Kidney epithelial cell (primary cell): ENCODE measurements at regions not wholly inside any gene's neighbourhood (a gene's known extent, or its start where the extent isn't known, plus 50 kb on each side); places are given as distances from the start of the nearest gene placed in this dataset.

ENCODE experiments used
- DNase-seq: peaks from one replicate; pipeline ENCODE4 v3.0.0-alpha.2; 2010; ENCODE audit warnings: low read depth
- H3K27me3 ChIP-seq: 2 replicates; pipeline ENCODE4 v1.6.0; 2011; ENCODE audit warnings: low read length; ENCODE audit not compliant: control insufficient read depth, insufficient read depth
- H3K36me3 ChIP-seq: 2 replicates; pipeline ENCODE4 v1.5.1; 2011; ENCODE audit warnings: low read length; ENCODE audit not compliant: control insufficient read depth, insufficient read depth
- H3K4me3 ChIP-seq: 2 replicates; pipeline ENCODE4 v1.5.1; 2011; ENCODE audit warnings: low read depth, mild to moderate bottlenecking, control low read depth, low read length
- CTCF ChIP-seq: IDR thresholded peaks from 2 replicates; pipeline ENCODE4 v1.5.1; 2011; ENCODE audit warnings: mild to moderate bottlenecking, moderate library complexity, low read length, control low read depth, inconsistent platforms; ENCODE audit not compliant: insufficient read depth, poor library complexity, severe bottlenecking

GRCh38 chr2:33719067-33719466 lies 120.0 kb upstream of the FAM98A start:
- Histone ChIP-seq H3K4me3 (no peak overlapping the region), H3K27me3 (no peaks in the 10 kb centered on the region), H3K36me3 (no peaks in the 10 kb centered on the region)
- TF ChIP-seq CTCF = no peak
- no peak for DNase-seq

GRCh38 chr2:33712674-33713073 lies 113.6 kb upstream of the FAM98A start:
- Histone ChIP-seq H3K4me3 (no peak overlapping the region), H3K27me3 (no peaks in the 10 kb centered on the region), H3K36me3 (no peaks in the 10 kb centered on the region)
- DNase-seq = no peak
- no peak for TF ChIP-seq CTCF

- Histone ChIP-seq H3K36me3 (no peaks in the 10 kb centered on the region), H3K27me3 (no peaks in the 10 kb centered on the region), H3K4me3 (no peak overlapping the region)
- DNase-seq = no peak
- TF ChIP-seq CTCF = no peak
Measured at GRCh38 chr2:33709951-33710350, 110.9 kb upstream of the FAM98A start.

GRCh38 chr2:33707312-33707711 lies 108.2 kb upstream of the FAM98A start:
- no peak for DNase-seq
- no peaks in the 10 kb centered on the region for H3K27me3 ChIP-seq
- no peak for TF ChIP-seq CTCF
- H3K4me3 ChIP-seq = no peak overlapping the region
- no peaks in the 10 kb centered on the region for H3K36me3 ChIP-seq

GRCh38 chr2:33706410-33706809 lies 107.3 kb upstream of the FAM98A start:
- H3K4me3 ChIP-seq = no peak overlapping the region
- TF ChIP-seq CTCF = no peak
- no peaks in the 10 kb centered on the region for H3K36me3 ChIP-seq
- H3K27me3 ChIP-seq = no peaks in the 10 kb centered on the region
- no peak for DNase-seq

- no peak for DNase-seq
- Histone ChIP-seq H3K4me3 (no peak overlapping the region), H3K36me3 (no peaks in the 10 kb centered on the region), H3K27me3 (no peaks in the 10 kb centered on the region)
- TF ChIP-seq CTCF = no peak
Measured at GRCh38 chr2:33704406-33704855, 105.3 kb upstream of the FAM98A start.
